Activated CD8-positive, alpha-beta T cell treated with anti-CD3 and anti-CD28 coated beads, Interleukin-2, amount 10 ng/mL, durations not matched to agents 7 days and 5 days (primary cell): ENCODE measurements at regions not wholly inside any gene's neighbourhood (a gene's known extent, or its start where the extent isn't known, plus 50 kb on each side); places are given as distances from the start of the nearest gene placed in this dataset.
"Not testable (repeated sequence)": the region's sequence is repeated elsewhere in the genome, so short reads cannot be mapped to it uniquely, and the experiment has no call there.

ENCODE experiments used
- ATAC-seq: fragments of 150-1000 bp; cut with Tn5 transposase; one replicate; pipeline ENCODE4 v1.10.0; 2021; ENCODE audit warnings: moderate library complexity
- CTCF ChIA-PET: fragments of 350-600 bp; sonication (Branson Sonifier 250); formaldehyde crosslinking; loops from one replicate; lab custom pipeline; 2021; ENCODE audit warnings: antibody characterized with exemption; lab: Charles Lee
- POLR2A ChIA-PET: fragments of 350-600 bp; sonication (Branson Sonifier 250); formaldehyde crosslinking; loops from one replicate; lab custom pipeline; 2021; ENCODE audit warnings: antibody characterized with exemption; lab: Charles Lee
- DNase-seq: peaks from one replicate; pipeline ENCODE4 v3.0.0-alpha.2; 2020
- H3K27ac Mint-ChIP-seq: one replicate; pipeline ENCODE4 v1.8.0; 2021; ENCODE audit warnings: mild to moderate bottlenecking, mixed read lengths
- H3K27me3 Mint-ChIP-seq: one replicate; pipeline ENCODE4 v1.8.0; 2021; ENCODE audit warnings: low read depth, mixed read lengths
- H3K36me3 Mint-ChIP-seq: one replicate; pipeline ENCODE4 v1.8.0; 2021; ENCODE audit warnings: low read depth, mixed read lengths
- H3K4me1 Mint-ChIP-seq: one replicate; pipeline ENCODE4 v1.8.0; 2021; ENCODE audit warnings: low read depth, mixed read lengths
- H3K4me3 Mint-ChIP-seq: one replicate; pipeline ENCODE4 v1.8.0; 2021; ENCODE audit warnings: mild to moderate bottlenecking, mixed read lengths
- H3K9me3 Mint-ChIP-seq: one replicate; pipeline ENCODE4 v1.8.0; 2022; ENCODE audit warnings: mixed read lengths; ENCODE audit not compliant: insufficient read depth

- ChIA-PET POLR2A (no interaction called here), CTCF (no interaction called here)
- ATAC-seq, result no peak
- Mint-ChIP-seq H3K27me3 (peaks cover 12% of the 10 kb centered on the region), H3K4me3 (no peak overlapping the region), H3K9me3 (no peaks in the 10 kb centered on the region), H3K36me3 (no peaks in the 10 kb centered on the region), H3K4me1 (no peaks in the 10 kb centered on the region), H3K27ac (no peak overlapping the region)
- no peak for DNase-seq
Measured at GRCh38 chr15:79736435-79737000, 160.3 kb downstream of the MTHFS start.

GRCh38 chr15:79738143-79738542, 158.7 kb downstream of the MTHFS start:
- Mint-ChIP-seq H3K27me3 (peaks cover 8% of the 10 kb centered on the region), H3K4me1 (no peaks in the 10 kb centered on the region), H3K9me3 (no peaks in the 10 kb centered on the region), H3K36me3 (no peaks in the 10 kb centered on the region), H3K27ac (no peak overlapping the region), H3K4me3 (no peak overlapping the region)
- ATAC-seq (no peak), DNase-seq (no peak)
- ChIA-PET CTCF (no interaction called here), POLR2A (interaction anchor here (0.5 kb wide), 1 partner anchor 103 kb away, joined by 3 read pairs; no protein-coding TSS in a partner anchor)

GRCh38 chr15:79740561-79740960, 156.3 kb downstream of the MTHFS start:
- Mint-ChIP-seq H3K4me1 (no peaks in the 10 kb centered on the region), H3K9me3 (no peaks in the 10 kb centered on the region), H3K36me3 (no peaks in the 10 kb centered on the region), H3K27me3 (peaks cover 3% of the 10 kb centered on the region), H3K27ac (no peak overlapping the region), H3K4me3 (no peak overlapping the region)
- ATAC-seq, result no peak
- ChIA-PET CTCF (no interaction called here), POLR2A (no interaction called here)
- no peak for DNase-seq

GRCh38 chr15:79743032-79743431, 153.8 kb downstream of the MTHFS start:
- Mint-ChIP-seq H3K4me3 (no peak overlapping the region), H3K4me1 (no peaks in the 10 kb centered on the region), H3K27ac (no peak overlapping the region), H3K27me3 (no peaks in the 10 kb centered on the region), H3K9me3 (no peaks in the 10 kb centered on the region), H3K36me3 (no peaks in the 10 kb centered on the region)
- POLR2A ChIA-PET, result no interaction called here
- CTCF ChIA-PET, result no interaction called here
- no peak for DNase-seq
- ATAC-seq, result no peak

GRCh38 chr15:79744485-79744884, 152.3 kb downstream of the MTHFS start:
- H3K4me1 Mint-ChIP-seq, H3K4me3 Mint-ChIP-seq, DNase-seq, H3K27me3 Mint-ChIP-seq, CTCF ChIA-PET, H3K27ac Mint-ChIP-seq, H3K9me3 Mint-ChIP-seq, H3K36me3 Mint-ChIP-seq, ATAC-seq: not testable (repeated sequence)
- POLR2A ChIA-PET, result interaction anchor here (0.5 kb wide), 1 partner anchor 38 kb away, joined by 3 read pairs; no protein-coding TSS in a partner anchor

GRCh38 chr15:79756365-79756764, 140.4 kb downstream of the MTHFS start:
- CTCF ChIA-PET, result no interaction called here
- Mint-ChIP-seq H3K27me3 (no peaks in the 10 kb centered on the region), H3K36me3 (no peaks in the 10 kb centered on the region), H3K27ac (no peak overlapping the region), H3K4me1 (no peaks in the 10 kb centered on the region), H3K4me3 (no peak overlapping the region), H3K9me3 (no peaks in the 10 kb centered on the region)
- DNase-seq (no peak), ATAC-seq (no peak)
- POLR2A ChIA-PET, result no interaction called here

- ATAC-seq, result no peak
- Mint-ChIP-seq H3K9me3 (no peaks in the 10 kb centered on the region), H3K27ac (no peak overlapping the region), H3K36me3 (no peaks in the 10 kb centered on the region), H3K4me3 (no peak overlapping the region), H3K4me1 (no peaks in the 10 kb centered on the region), H3K27me3 (peaks cover 13% of the 10 kb centered on the region)
- no peak for DNase-seq
- CTCF ChIA-PET, result no interaction called here
- POLR2A ChIA-PET, result no interaction called here
Measured at GRCh38 chr15:79765081-79765480, 131.7 kb downstream of the MTHFS start.

GRCh38 chr15:79769069-79769481, 127.7 kb downstream of the MTHFS start:
- no peak overlapping the region for H3K4me3 Mint-ChIP-seq
- H3K36me3 Mint-ChIP-seq, result no peaks in the 10 kb centered on the region
- H3K4me1 Mint-ChIP-seq, result no peaks in the 10 kb centered on the region
- ATAC-seq (no peak), DNase-seq (no peak)
- no peak overlapping the region for H3K27ac Mint-ChIP-seq
- H3K27me3 Mint-ChIP-seq, result peaks cover 15% of the 10 kb centered on the region
- ChIA-PET CTCF (interaction anchor here (1.1 to 1.4 kb wide), 2 partner anchors 82 to 84 kb away, joined by 4 to 5 read pairs; no protein-coding TSS in a partner anchor), POLR2A (no interaction called here)
- H3K9me3 Mint-ChIP-seq, result no peaks in the 10 kb centered on the region

- Mint-ChIP-seq H3K9me3 (no peaks in the 10 kb centered on the region), H3K4me1 (no peaks in the 10 kb centered on the region), H3K36me3 (no peaks in the 10 kb centered on the region), H3K27ac (no peak overlapping the region), H3K27me3 (peaks cover 5% of the 10 kb centered on the region), H3K4me3 (no peak overlapping the region)
- POLR2A ChIA-PET, result no interaction called here
- CTCF ChIA-PET, result interaction anchor here (1.1 to 1.4 kb wide), 2 partner anchors 80 to 83 kb away, joined by 4 to 5 read pairs; no protein-coding TSS in a partner anchor
- no peak for ATAC-seq
- DNase-seq, result no peak
Measured at GRCh38 chr15:79769933-79770759, 126.7 kb downstream of the MTHFS start.

- H3K27ac Mint-ChIP-seq, result no peak overlapping the region
- ATAC-seq (no peak), DNase-seq (no peak)
- peaks cover 6% of the 10 kb centered on the region for H3K27me3 Mint-ChIP-seq
- no peaks in the 10 kb centered on the region for H3K9me3 Mint-ChIP-seq
- CTCF ChIA-PET, result no interaction called here
- no peak overlapping the region for H3K4me3 Mint-ChIP-seq
- POLR2A ChIA-PET, result no interaction called here
- H3K4me1 Mint-ChIP-seq, result no peaks in the 10 kb centered on the region
- no peaks in the 10 kb centered on the region for H3K36me3 Mint-ChIP-seq
Measured at GRCh38 chr15:79773128-79773527, 123.7 kb downstream of the MTHFS start.

- ChIA-PET CTCF (no interaction called here), POLR2A (no interaction called here)
- DNase-seq, result no peak
- H3K36me3 Mint-ChIP-seq, result no peaks in the 10 kb centered on the region
- no peak for ATAC-seq
- H3K4me1 Mint-ChIP-seq, result peaks cover 10% of the 10 kb centered on the region
- H3K27me3 Mint-ChIP-seq, result peaks cover 6% of the 10 kb centered on the region
- H3K27ac Mint-ChIP-seq, result no peak overlapping the region
- H3K9me3 Mint-ChIP-seq, result no peaks in the 10 kb centered on the region
- no peak overlapping the region for H3K4me3 Mint-ChIP-seq
Measured at GRCh38 chr15:79775821-79776220, 121.0 kb downstream of the MTHFS start.

GRCh38 chr15:79777916-79778315, 118.9 kb downstream of the MTHFS start:
- H3K4me3 Mint-ChIP-seq, result no peak overlapping the region
- no peak for DNase-seq
- ChIA-PET POLR2A (no interaction called here), CTCF (no interaction called here)
- ATAC-seq, result no peak
- peaks cover 1% of the 10 kb centered on the region for H3K36me3 Mint-ChIP-seq
- H3K4me1 Mint-ChIP-seq, result peaks cover 10% of the 10 kb centered on the region
- H3K9me3 Mint-ChIP-seq, result peaks cover 7% of the 10 kb centered on the region
- H3K27ac Mint-ChIP-seq, result no peak overlapping the region
- peaks cover 18% of the 10 kb centered on the region for H3K27me3 Mint-ChIP-seq
